SK-N-MC (cell line): ENCODE measurements at regions not wholly inside any gene's neighbourhood (a gene's known extent, or its start where the extent isn't known, plus 50 kb on each side); places are given as distances from the start of the nearest gene placed in this dataset.

Source experiments
- EZH2 ChIP-seq: fragments of 200-600 bp; sonication (generic); IDR thresholded peaks from one replicate; pipeline ENCODE4 v1.6.1; 2017; ENCODE audit warnings: antibody characterized with exemption
- FOXP2 ChIP-seq: optimal IDR thresholded peaks from 2 replicates; pipeline ENCODE3; 2011; ENCODE audit warnings: mild to moderate bottlenecking, moderate library complexity; ENCODE audit not compliant: insufficient read depth; ENCODE audit errors: extremely low read length, control extremely low read depth
- POLR2AphosphoS5 ChIP-seq: IDR thresholded peaks from 2 replicates; pipeline ENCODE4 v1.6.1; 2012; ENCODE audit warnings: mild to moderate bottlenecking, low read depth, low read length, borderline replicate concordance

DNA sequence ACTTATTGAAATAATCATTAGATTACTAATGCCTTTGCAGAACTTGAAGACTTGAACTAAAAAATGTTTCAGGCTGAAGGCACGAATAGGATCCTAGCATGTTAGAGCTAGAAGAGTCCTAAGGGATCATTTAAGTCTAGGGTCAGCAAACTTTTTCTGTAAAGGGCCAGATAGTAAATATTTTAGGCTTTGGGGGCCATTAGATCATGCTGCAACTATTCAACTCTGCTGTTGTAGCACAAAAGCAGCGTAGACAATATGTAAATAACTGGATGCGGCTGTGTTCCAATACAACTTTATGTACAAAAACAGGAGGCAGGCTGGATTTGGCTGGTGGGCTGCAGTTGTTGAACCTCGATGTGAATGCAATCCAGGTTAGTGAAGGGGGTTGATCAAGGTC, 221.7 kb downstream of the ATP23 start:
- TF ChIP-seq POLR2AphosphoS5 (no peak), EZH2 (no peak), FOXP2 (no peak)
